HUES64 (cell line): ENCODE measurements at regions not wholly inside any gene's neighbourhood (a gene's known extent, or its start where the extent isn't known, plus 50 kb on each side); places are given as distances from the start of the nearest gene placed in this dataset.
"Not testable (repeated sequence)": the region's sequence is repeated elsewhere in the genome, so short reads cannot be mapped to it uniquely, and the experiment has no call there.

Experiments
- H3K27ac ChIP-seq: 2 replicates; pipeline ENCODE4 v1.7.0; 2013; ENCODE audit warnings: low read depth, low read length, inconsistent platforms
- H3K27me3 ChIP-seq: 2 replicates; pipeline ENCODE4 v1.6.1; 2013; ENCODE audit warnings: mild to moderate bottlenecking, low read length; ENCODE audit not compliant: insufficient read depth
- H3K36me3 ChIP-seq: 2 replicates; pipeline ENCODE4 v1.6.1; 2013; ENCODE audit warnings: mild to moderate bottlenecking, low read length; ENCODE audit not compliant: insufficient read depth
- H3K4me1 ChIP-seq: 2 replicates; pipeline ENCODE4 v1.6.1; 2013; ENCODE audit warnings: mild to moderate bottlenecking, low read length, moderate library complexity; ENCODE audit not compliant: insufficient read depth
- H3K4me3 ChIP-seq: 2 replicates; pipeline ENCODE4 v1.5.1; 2013; ENCODE audit warnings: mild to moderate bottlenecking, low read length, moderate library complexity
- H3K9ac ChIP-seq: 2 replicates; pipeline ENCODE4 v1.6.1; 2013; ENCODE audit warnings: mild to moderate bottlenecking, low read depth, low read length
- H3K9me3 ChIP-seq: 2 replicates; pipeline ENCODE4 v1.6.1; 2013; ENCODE audit warnings: low read depth, low read length; ENCODE audit not compliant: insufficient read depth
- WGBS: fragments of 150-250, 120-280 bp; methylation state at CpG from one replicate; pipeline ENCODE4 v1.1.7; 2013; ENCODE audit warnings: missing lambda C conversion rate; 5-methylcytosine and 5-hydroxymethylcytosine counted together

DNA sequence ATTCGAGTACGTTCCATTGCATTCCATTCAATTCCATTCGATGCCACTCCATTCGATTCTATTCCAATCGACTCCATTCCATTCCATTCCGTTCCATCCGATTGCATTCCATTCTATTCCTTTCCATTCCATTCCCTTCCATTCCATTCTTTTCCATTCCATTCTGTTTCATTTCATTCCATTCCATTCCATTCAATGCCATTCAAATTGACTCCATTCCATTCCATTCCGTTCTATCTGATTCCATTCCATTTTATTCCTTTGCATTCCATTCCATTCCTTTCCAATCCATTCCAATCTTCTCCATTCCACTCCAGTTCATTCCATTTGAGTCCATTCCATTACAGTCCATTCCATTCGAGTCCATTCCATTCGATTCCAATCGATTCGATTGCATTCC is 2580.0 kb upstream of the TPTE start:
- H3K9me3 ChIP-seq, H3K4me3 ChIP-seq, H3K4me1 ChIP-seq, H3K36me3 ChIP-seq, H3K27me3 ChIP-seq, H3K9ac ChIP-seq, H3K27ac ChIP-seq: not testable (repeated sequence)
- WGBS, result 84% methylated on average over 12 of the region's 12 CpGs

DNA sequence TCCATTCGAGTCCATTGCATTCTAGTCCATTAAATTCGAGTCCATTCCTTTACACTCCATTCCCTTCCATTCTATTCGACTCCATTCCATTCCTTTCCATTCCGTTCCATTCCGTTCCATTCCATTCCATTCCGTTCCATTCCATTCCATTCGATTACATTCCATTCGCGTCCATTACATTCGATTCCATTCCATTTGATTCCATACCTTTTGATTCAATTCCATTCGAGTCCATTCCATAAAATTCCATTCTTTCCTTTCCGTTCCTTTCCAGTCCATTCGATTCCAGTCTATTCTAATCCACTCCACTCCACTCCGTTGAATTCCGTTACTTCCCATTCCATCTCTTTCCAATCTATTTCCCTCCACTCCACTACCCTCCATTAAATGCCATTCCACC is 2579.2 kb upstream of the TPTE start:
- not testable (repeated sequence) for H3K4me1 ChIP-seq, H3K27me3 ChIP-seq, H3K9ac ChIP-seq, H3K9me3 ChIP-seq, H3K36me3 ChIP-seq, H3K27ac ChIP-seq
- peak overlapping the region; percentile 14; the same call in 1 of the 2 replicates for H3K4me3 ChIP-seq
- 85% methylated on average over 15 of the region's 15 CpGs for WGBS

DNA sequence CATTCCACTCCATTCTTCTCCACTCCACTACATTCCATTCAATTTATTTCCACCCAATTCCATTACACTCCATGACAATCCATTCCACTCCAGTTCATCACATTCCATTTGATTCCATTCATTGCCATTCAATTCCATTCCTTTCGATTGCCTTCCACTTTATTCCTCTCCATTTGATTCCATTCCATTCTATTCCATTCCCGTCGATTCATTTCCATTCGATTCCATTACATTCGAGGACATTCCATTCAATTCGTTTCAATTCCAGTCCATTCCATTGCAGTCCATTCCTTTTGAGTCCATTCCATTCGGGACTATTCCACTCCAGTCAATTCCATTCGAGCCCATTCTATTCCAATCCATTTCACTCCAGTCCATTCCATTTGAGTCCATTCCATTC is 2577.8 kb upstream of the TPTE start:
- H3K4me1 ChIP-seq, H3K27me3 ChIP-seq, H3K9ac ChIP-seq, H3K27ac ChIP-seq, H3K36me3 ChIP-seq, H3K9me3 ChIP-seq: not testable (repeated sequence)
- WGBS, result 88% methylated on average over 8 of the region's 8 CpGs
- H3K4me3 ChIP-seq, result peak overlapping the region; percentile 6; the same call in 1 of the 2 replicates

DNA sequence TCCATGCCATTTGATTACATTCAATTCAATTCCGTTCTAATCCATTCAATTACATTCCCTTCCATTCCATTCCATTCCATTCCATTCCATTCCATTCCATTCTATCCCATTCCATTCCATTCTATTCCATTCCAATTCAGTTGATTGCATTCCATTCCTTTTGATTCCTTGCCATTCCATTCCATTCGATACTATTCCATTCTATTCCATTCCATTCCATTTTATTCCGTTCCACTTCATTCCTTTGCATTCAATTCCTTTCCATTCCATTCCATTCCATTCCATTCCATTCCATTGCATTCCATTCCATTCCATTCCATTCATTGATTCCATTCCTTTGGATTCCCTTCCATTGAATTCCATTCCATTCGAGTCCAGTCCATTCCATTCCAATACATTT is 2574.0 kb upstream of the TPTE start:
- H3K4me3 ChIP-seq, result no peak overlapping the region; the same call in 1 of the 2 replicates
- no peaks in the 10 kb centered on the region; the same call in 1 of the 2 replicates for H3K9me3 ChIP-seq
- 73% methylated on average over 4 of the region's 4 CpGs for WGBS
- H3K4me1 ChIP-seq, result no peaks in the 10 kb centered on the region
- no peaks in the 10 kb centered on the region for H3K36me3 ChIP-seq
- no peak overlapping the region for H3K27ac ChIP-seq
- H3K27me3 ChIP-seq, result no peaks in the 10 kb centered on the region
- no peak overlapping the region for H3K9ac ChIP-seq

DNA sequence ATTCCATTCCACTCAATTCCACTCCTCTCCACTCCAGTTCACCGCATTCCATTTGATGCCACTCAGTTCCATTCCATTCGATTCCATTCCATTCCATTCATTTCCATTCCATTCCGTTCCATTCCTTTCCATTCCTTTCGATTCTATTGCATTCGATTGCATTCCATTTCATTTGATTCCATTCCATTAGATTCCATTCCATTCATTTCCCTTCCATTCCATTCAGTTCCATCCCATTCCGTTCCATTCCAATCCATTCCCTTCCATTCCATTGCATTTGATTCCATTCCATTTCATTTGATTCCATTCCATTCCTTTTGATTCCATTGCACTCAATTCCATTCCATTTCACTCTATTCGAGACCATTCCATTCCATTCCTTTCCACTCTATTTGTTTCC is 2572.7 kb upstream of the TPTE start:
- 85% methylated on average over 7 of the region's 7 CpGs for WGBS
- H3K27me3 ChIP-seq, H3K9ac ChIP-seq, H3K27ac ChIP-seq, H3K36me3 ChIP-seq, H3K4me3 ChIP-seq, H3K9me3 ChIP-seq, H3K4me1 ChIP-seq: not testable (repeated sequence)

DNA sequence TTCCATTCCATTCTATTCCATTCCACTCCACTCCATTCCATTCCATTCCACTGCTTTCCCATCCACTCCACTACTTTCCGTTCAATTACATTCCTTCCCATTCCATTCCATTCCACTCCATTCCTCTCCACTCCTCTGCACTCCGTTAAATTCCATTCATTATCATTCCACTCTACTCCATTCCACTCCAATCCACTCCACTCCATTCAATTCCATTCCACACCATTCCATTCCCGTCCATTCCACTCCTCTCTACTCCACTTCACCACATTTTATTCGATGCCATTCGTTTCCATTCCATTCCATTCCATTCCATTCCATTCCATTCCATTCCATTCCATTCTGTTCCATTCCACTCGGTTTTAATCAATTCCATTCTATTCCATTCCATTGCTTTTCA is 2571.5 kb upstream of the TPTE start:
- not testable (repeated sequence) for H3K9me3 ChIP-seq, H3K36me3 ChIP-seq, H3K9ac ChIP-seq, H3K4me1 ChIP-seq, H3K27me3 ChIP-seq, H3K27ac ChIP-seq
- H3K4me3 ChIP-seq, result peak overlapping the region; percentile 1; the same call in 1 of the 2 replicates
- WGBS, result 63% methylated on average over 6 of the region's 6 CpGs

DNA sequence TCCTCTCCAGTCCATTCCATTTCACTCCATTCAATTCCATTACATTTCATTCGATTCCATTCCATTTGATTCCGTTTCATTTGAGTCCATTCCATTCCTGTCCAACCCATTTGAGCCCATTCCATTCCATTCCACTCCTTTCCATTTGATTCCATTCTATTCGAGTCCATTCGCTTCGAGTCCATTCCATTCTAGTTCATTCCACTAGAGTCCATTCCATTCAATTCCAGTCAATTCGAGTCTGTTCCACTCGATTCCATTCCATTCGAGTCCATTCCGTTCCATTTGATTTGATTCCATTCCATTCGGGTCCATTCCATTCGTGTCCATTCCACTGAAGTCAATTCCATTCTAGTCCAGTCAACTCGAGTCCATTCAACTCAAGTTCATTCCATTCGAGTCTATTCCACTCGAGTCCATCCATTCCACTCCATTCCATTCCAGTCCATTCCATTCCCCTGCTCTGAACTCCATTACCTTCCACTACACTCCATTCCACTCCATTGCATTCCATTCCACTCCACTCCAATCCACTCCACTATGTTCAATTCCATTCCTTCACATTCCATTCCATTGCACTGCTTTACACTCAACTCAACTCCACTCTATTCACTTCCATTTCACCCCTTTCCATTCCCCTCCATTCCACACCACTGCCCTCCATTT is 2569.4 kb upstream of the TPTE start:
- Histone ChIP-seq H3K27me3 (no peaks in the 10 kb centered on the region), H3K9ac (no peak overlapping the region), H3K9me3 (no peaks in the 10 kb centered on the region; the same call in 1 of the 2 replicates), H3K27ac (no peak overlapping the region), H3K4me1 (no peaks in the 10 kb centered on the region), H3K4me3 (peak overlapping the region; percentile 3; the same call in 1 of the 2 replicates), H3K36me3 (no peaks in the 10 kb centered on the region)
- WGBS, result 77% methylated on average over 14 of the region's 14 CpGs

DNA sequence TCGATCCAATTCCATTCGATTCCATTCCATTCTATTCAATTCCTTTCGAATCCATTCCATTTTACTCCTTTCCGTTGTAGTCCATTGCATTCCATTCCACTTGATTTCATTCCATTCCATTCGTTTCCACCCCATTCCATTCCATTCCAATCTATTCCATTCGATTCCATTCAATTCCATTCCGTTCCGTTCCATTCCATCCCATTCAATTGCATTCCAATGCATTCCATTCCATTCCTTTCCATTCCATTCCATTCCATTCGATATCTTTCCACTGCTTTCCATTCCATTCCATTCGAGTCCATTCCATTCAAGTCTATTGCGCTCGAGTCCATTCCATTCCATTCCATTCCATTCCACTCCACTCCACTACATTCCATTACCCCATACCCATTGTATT is 2568.7 kb upstream of the TPTE start:
- Histone ChIP-seq H3K36me3 (no peaks in the 10 kb centered on the region), H3K27ac (no peak overlapping the region), H3K4me1 (no peaks in the 10 kb centered on the region), H3K27me3 (no peaks in the 10 kb centered on the region), H3K9ac (no peak overlapping the region), H3K4me3 (peak overlapping the region; percentile 3; the same call in 1 of the 2 replicates), H3K9me3 (no peaks in the 10 kb centered on the region; the same call in 1 of the 2 replicates)
- WGBS, result 78% methylated on average over 12 of the region's 12 CpGs

DNA sequence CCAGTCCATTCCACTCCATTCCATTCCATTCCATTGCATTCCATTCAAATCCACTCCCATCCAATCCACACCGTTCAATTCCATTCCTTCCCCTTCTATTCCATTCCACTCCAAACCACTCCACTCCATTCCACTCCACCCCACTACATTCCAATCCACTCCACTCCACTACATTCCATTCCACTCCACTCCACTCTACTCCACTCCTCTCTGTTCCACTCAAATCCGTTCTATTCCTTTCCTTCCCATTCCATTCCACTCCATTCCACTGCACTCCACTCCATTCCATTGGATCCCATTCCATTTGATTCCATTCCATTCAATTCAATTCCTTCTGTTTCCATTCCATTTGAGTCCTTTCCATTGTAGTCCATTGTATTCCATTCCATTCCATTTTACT is 2568.3 kb upstream of the TPTE start:
- Histone ChIP-seq H3K27me3 (no peaks in the 10 kb centered on the region), H3K9ac (no peak overlapping the region), H3K4me1 (no peaks in the 10 kb centered on the region), H3K9me3 (no peaks in the 10 kb centered on the region; the same call in 1 of the 2 replicates), H3K4me3 (no peak overlapping the region; the same call in 1 of the 2 replicates), H3K36me3 (no peaks in the 10 kb centered on the region), H3K27ac (no peak overlapping the region)
- WGBS, result 65% methylated on average over 2 of the region's 2 CpGs

DNA sequence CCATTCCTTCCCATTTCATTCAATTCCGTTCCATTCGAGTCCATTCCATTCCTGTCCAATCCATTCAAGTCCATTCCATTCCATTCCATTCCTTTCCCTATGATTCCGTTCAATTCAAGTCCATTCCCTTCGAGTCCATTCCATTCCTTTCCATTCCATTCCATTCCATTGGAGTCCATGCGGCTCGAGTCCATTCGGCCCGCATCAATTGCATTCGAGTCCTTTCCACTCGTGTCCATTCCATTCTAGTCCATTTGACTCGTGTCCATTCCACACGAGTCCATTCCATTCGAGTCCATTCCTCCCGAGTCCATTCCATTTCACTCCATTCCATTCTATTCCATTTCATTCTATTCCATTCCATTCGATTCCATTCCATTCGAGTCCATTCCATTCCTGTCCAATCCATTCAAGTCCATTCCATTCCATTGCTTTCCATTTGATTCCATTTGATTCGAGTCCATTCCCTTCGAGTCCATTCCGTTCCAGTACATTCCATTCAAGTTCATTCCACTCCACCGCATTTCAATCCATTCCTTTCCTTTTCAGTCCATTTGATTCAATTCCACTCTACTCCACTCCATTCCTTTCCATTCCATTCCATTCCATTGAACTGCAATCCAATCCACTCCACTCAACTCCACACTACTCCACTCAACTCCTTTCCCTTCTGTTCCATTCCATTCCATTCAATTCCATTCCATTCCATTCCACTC is 2565.9 kb upstream of the TPTE start:
- not testable (repeated sequence) for H3K27ac ChIP-seq, H3K27me3 ChIP-seq, H3K4me1 ChIP-seq, H3K4me3 ChIP-seq, H3K36me3 ChIP-seq, H3K9ac ChIP-seq
- H3K9me3 ChIP-seq, result peaks cover 15% of the 10 kb centered on the region
- WGBS, result 87% methylated on average over 20 of the region's 20 CpGs

DNA sequence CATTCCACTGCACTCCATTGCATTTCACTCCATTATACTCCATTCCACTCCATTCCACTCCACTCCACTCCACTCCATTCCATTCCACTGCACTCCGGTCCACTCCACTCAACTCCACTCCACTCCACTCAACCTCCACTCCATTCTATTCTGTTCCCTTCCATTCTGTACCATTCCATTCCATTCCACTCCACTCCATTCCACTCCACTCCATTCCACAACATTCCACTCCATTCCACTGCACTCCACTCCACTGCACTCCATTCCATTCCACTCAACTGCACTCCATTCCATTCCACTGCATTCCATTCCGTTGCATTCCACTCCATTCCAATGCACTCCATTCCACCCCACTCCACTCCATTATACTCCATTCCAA is 2565.3 kb upstream of the TPTE start:
- not testable (repeated sequence) for H3K27me3 ChIP-seq, H3K36me3 ChIP-seq, H3K9ac ChIP-seq, H3K27ac ChIP-seq, H3K4me1 ChIP-seq, H3K4me3 ChIP-seq
- 58% methylated on average over 2 of the region's 2 CpGs for WGBS
- peaks cover 21% of the 10 kb centered on the region for H3K9me3 ChIP-seq
